HG03521 (cell line): ENCODE measurements at regions not wholly inside any gene's neighbourhood (a gene's known extent, or its start where the extent isn't known, plus 50 kb on each side); places are given as distances from the start of the nearest gene placed in this dataset.

Experiments
- ATAC-seq: cut with Tn5 transposase; IDR thresholded peaks from one replicate; pipeline ENCODE4 v1.9.1; 2021; ENCODE audit warnings: mild to moderate bottlenecking, moderate library complexity; ENCODE audit not compliant: unreplicated experiment

DNA sequence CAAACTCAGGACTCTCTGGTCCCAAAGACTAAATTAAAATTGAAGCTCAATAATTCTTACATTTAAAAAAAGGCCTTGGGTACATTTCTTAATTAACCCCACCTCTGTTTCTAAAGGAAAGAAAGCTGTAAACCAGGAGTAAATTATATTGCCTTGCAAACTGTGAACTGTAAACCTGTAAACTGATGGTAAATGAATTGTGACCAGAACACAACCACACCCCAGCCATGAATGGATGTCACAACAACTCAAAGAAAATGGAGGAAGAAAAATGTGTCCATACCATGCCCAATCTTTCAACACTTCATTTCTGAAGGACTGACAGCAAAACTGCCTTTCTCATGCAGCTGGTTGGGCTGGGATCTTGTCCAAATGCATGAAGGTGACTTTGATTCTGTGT, 171.3 kb upstream of the C1orf87 start:
- ATAC-seq = no peak

GRCh38 chr1:60235275-60235674, 161.7 kb upstream of the C1orf87 start:
- ATAC-seq = no peak

DNA sequence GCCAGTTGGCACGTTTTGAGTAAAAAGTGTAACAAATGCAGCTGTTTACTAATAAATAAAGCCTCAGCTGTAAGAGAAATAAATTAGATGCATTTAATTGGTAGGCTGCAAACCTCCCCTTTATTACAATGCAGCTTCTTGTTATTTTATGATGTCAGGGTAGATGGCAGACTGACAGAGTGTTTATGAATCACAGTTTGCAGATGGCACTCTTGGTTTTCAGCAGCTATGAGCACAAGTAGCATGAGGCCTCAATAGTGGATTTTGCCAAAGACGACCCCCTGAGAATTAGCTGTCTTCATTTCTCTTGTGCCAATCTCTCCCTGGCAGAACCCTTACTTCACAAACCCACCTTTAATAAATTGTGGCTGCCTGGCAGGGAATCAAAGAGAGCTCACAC, 161.2 kb upstream of the C1orf87 start:
- no peak for ATAC-seq

- ATAC-seq = no peak
Observed at GRCh38 chr1:60229821-60230220, 156.3 kb upstream of the C1orf87 start.

DNA sequence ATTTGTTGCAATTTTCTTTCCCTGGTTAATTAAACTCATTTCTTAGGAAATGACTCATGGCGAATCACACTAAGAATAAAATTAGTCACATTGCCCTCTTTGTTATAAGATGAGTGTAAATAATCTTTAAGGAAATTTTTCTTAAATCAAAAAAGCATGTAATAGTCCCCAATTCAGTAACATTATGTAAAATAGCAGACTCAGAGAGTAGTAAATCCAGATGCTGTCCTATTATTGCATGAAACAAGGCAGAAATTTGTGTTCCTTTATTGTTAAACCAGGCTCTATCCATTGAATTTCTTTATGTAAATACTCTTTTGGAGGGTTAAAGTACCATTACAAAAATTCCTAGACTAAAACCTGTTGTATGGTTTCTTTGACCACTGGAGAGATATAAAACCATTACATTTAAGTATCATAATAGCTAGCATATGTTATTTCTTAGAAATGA, 154.5 kb upstream of the C1orf87 start:
- ATAC-seq = no peak

GRCh38 chr1:60227601-60228000, 154.0 kb upstream of the C1orf87 start:
- ATAC-seq = no peak

DNA sequence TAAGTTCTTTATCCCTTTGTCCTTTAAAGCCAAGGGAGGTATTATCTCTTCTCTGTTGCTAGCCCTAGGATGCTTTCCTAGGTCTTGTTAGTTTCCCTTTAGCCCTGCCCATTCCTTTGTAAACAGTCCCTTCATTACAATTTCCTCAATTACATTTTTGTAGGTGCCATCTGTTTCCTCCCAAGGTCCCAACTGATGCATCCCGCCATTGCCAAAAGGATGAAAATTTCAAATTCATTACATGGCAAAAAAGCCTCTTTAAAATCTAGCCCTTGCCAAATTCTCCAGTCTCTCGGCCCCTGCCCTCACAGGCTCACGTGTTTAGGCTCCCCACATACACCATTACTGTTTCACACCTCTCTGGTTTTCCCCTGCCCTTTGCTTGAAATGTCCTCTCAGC, 151.9 kb upstream of the C1orf87 start:
- ATAC-seq = no peak

- no peak for ATAC-seq
Observed at GRCh38 chr1:60224523-60224922, 151.0 kb upstream of the C1orf87 start.

GRCh38 chr1:60223158-60223557, 149.6 kb upstream of the C1orf87 start:
- no peak for ATAC-seq

- no peak for ATAC-seq
Observed at GRCh38 chr1:60222360-60223115, 149.0 kb upstream of the C1orf87 start.

- no peak for ATAC-seq
Observed at GRCh38 chr1:60213253-60213652, 139.7 kb upstream of the C1orf87 start.

GRCh38 chr1:60196026-60196425, 122.5 kb upstream of the C1orf87 start:
- no peak for ATAC-seq

GRCh38 chr1:60185684-60186083, 112.1 kb upstream of the C1orf87 start:
- no peak for ATAC-seq

GRCh38 chr1:60184521-60184920, 111.0 kb upstream of the C1orf87 start:
- no peak for ATAC-seq

- ATAC-seq = no peak
Observed at GRCh38 chr1:60173729-60174505, 100.3 kb upstream of the C1orf87 start.

DNA sequence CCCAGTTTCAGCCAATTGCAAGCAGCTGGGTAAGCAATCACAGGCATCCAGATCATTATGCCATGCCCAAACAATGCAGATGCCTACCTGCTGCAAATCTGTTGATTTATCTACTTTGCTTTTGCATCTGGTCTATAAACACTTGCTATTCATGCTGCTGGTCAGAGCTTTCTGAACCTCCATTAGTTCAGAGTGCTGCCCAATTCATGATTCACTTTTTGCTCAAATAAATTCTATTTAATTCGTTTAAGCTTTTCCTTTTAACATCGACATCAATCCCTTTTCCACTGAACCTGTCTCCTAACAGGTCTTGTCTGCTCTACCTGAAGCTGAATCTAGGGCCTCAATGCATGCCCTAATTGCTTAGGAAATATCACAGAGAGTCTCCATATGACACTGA, 99.4 kb upstream of the C1orf87 start:
- no peak for ATAC-seq

GRCh38 chr1:60171801-60172200, 98.2 kb upstream of the C1orf87 start:
- ATAC-seq = no peak

DNA sequence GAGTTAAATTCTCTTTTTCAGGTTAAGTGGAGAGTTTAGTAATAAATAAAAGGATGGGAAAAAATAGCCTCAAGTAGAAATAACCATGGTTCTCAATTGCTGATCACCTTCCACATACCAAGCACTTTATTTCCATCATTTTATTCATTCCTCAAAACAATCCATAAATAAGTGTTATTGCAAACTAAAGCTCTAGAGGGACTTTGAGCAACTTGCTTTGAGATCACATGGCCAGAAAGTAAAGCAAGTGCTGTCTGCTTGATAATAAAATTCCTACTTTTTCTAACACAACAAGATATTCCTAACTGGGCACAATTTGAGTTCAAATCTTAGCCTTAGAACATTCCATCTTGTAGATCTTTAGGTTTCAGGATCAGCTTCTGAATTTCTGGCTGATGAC, 97.1 kb upstream of the C1orf87 start:
- ATAC-seq = no peak

- no peak for ATAC-seq
Observed at GRCh38 chr1:60169206-60169605, 95.6 kb upstream of the C1orf87 start.

GRCh38 chr1:60162936-60163335, 89.4 kb upstream of the C1orf87 start:
- no peak for ATAC-seq

DNA sequence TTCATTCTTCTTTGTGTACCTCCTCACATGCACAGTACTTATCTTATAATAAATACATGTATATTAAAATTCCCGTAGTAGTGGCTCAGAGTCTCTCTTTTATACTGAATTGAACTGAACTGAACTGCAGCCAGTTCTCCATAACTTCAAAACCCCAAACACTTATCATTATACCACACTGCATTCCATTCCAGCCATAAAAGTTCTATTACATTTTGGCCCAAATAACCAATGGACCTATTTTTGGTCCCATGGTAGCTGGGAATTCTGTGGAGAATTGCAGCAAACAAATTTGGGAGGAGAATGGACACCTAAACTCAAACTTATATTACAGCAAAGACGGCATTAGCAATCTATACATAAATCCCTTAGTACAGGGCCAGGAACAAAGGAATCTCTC, 86.6 kb upstream of the C1orf87 start:
- ATAC-seq = no peak

DNA sequence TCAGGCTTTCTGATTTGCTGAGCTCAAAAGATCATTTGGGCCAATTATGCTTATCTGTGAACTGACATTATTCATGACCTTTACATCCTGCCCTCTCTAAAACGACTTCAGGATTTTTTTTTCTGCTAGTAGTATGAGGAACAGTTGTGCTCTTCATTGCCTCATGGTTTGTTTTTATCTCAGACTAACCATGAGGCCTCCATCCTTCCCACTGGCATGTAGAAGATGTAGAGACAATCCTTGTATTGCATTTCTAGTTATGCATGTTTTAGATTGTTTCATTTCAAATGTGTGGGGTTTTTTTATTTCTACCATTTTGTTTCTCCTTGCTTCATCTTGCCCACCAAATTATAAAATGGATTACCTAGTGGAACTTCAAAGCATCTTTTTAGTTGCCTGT, 82.8 kb upstream of the C1orf87 start:
- ATAC-seq = no peak
